ENCODE measurements at regions not wholly inside any gene's neighbourhood (a gene's known extent, or its start where the extent isn't known, plus 50 kb on each side); places are given as distances from the start of the nearest gene placed in this dataset.

DNA sequence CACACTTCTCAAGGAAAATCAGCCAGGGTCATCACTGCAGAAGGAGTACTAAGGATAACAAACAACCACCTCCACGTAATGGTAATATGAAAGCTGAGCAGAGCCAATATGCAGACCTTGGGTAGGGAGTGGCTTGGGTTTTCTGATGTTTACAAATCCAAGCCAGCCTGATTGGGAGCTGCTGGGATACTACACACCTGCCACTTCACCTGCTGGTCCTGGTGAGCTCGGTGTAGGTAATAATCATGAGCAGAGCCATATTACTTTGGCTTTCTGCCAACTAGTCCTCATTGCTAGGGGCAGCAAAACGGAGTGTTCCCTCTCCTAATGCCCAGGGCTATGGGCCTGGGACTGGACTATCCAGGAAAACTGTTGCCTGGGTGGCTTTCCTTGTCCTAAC is 433.5 kb upstream of the PPP2R3A start:
- ATAC-seq (no peak), DNase-seq (no peak)
- intact Hi-C loops (cut with DNase I) = no loop called here
- peaks cover 0 to 12% (median 0%) of the 10 kb centered on the region in 11 donors for H3K9me3 ChIP-seq
- H3K4me1 ChIP-seq = no peaks in the 10 kb centered on the region
- 60 to 66% methylated on average over 3 of the region's 3 CpGs for WGBS, 2 donors
- TF ChIP-seq CTCF (IDR thresholded peaks at IDR 0.05) = no peak
- no peaks in the 10 kb centered on the region for H3K36me3 ChIP-seq
- H3K4me3 ChIP-seq = no peak overlapping the region
- H3K27ac ChIP-seq = no peak overlapping the region
- H3K27me3 ChIP-seq = peaks cover 0 to 8% (median 3%) of the 10 kb centered on the region in 7 donors

- no peak for DNase-seq
- intact Hi-C loops (cut with DNase I) = no loop called here
- Histone ChIP-seq H3K27me3 (peaks cover 0 to 4% (median 0%) of the 10 kb centered on the region in 7 donors), H3K4me3 (no peak overlapping the region), H3K36me3 (no peaks in the 10 kb centered on the region), H3K9me3 (peaks cover 0 to 12% (median 0%) of the 10 kb centered on the region in 11 donors), H3K4me1 (no peaks in the 10 kb centered on the region), H3K27ac (no peak overlapping the region)
- WGBS, 2 donors = 67 to 93% methylated on average over 2 of the region's 2 CpGs
- no peak for ATAC-seq
- TF ChIP-seq CTCF (IDR thresholded peaks at IDR 0.05) = no peak
These were observed 427.4 kb upstream of the PPP2R3A start for GRCh38 chr3:135538123-135538522.

GRCh38 chr3:135539351-135539750 is 426.2 kb upstream of the PPP2R3A start:
- TF ChIP-seq CTCF (IDR thresholded peaks at IDR 0.05) = no peak
- 40 to 51% methylated on average over 4 of the region's 4 CpGs for WGBS, 2 donors
- H3K36me3 ChIP-seq = no peaks in the 10 kb centered on the region
- H3K4me1 ChIP-seq = no peaks in the 10 kb centered on the region
- DNase-seq (no peak), ATAC-seq (no peak)
- H3K4me3 ChIP-seq = no peak overlapping the region
- H3K27ac ChIP-seq = no peak overlapping the region
- intact Hi-C loops (cut with DNase I) = no loop called here
- H3K27me3 ChIP-seq = peaks cover 0 to 4% (median 0%) of the 10 kb centered on the region in 7 donors
- H3K9me3 ChIP-seq = peaks cover 0 to 12% (median 0%) of the 10 kb centered on the region in 11 donors

DNA sequence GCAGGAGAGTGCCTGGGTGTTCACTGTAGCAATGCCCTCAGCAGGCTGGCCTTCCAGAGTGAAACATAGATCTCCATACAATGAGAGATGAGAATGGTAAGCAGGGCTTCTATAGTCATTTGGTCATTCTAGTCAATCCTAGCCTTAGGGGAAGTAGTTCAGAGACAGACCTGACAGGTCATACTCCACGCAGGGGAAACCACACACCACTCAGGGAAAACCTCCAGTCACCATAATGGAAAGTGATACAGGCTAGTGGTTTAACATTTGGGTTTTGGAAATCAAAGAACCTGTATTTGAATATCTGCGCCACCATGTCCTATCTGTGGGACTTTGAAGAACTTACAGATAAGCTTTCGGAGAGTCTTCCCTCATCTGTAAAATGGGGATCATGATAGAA is 425.7 kb upstream of the PPP2R3A start:
- no peak for TF ChIP-seq CTCF (IDR thresholded peaks at IDR 0.05)
- ATAC-seq = no peak
- peaks cover 0 to 12% (median 0%) of the 10 kb centered on the region in 11 donors for H3K9me3 ChIP-seq

More for the DNA sequence above, 425.7 kb upstream of the PPP2R3A start:
- Histone ChIP-seq H3K27me3 (peaks cover 0 to 4% (median 0%) of the 10 kb centered on the region in 7 donors), H3K27ac (no peak overlapping the region), H3K4me3 (no peak overlapping the region), H3K4me1 (no peaks in the 10 kb centered on the region), H3K36me3 (no peaks in the 10 kb centered on the region)
- intact Hi-C loops (cut with DNase I) = no loop called here
- no peak for DNase-seq
- 81 to 84% methylated on average over 3 of the region's 3 CpGs for WGBS, 2 donors
